ENCODE measurements at regions not wholly inside any gene's neighbourhood (a gene's known extent, or its start where the extent isn't known, plus 50 kb on each side); places are given as distances from the start of the nearest gene placed in this dataset.
"Not testable (repeated sequence)": the region's sequence is repeated elsewhere in the genome, so short reads cannot be mapped to it uniquely, and the experiment has no call there.

DNA sequence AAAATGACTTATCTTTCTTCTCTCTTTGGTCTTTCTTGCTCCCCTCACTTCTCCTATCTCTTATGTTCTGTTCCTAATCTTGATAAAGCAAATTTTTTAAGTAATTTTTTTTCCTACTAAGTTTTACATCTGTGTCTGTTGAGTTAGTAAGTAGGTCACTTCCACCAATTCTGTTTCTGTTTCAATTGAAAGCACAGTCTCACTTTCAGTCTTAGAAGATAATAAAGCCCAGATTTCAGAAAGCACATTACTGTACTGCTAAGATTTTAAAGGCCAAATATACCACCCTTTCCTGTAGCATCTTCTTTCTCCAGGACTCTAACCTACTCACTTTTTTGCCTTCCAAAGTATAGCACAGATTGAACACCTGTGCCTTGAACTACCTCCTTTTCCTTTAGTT, 866.1 kb upstream of the ADGRB3 start:
- no peak for DNase-seq

DNA sequence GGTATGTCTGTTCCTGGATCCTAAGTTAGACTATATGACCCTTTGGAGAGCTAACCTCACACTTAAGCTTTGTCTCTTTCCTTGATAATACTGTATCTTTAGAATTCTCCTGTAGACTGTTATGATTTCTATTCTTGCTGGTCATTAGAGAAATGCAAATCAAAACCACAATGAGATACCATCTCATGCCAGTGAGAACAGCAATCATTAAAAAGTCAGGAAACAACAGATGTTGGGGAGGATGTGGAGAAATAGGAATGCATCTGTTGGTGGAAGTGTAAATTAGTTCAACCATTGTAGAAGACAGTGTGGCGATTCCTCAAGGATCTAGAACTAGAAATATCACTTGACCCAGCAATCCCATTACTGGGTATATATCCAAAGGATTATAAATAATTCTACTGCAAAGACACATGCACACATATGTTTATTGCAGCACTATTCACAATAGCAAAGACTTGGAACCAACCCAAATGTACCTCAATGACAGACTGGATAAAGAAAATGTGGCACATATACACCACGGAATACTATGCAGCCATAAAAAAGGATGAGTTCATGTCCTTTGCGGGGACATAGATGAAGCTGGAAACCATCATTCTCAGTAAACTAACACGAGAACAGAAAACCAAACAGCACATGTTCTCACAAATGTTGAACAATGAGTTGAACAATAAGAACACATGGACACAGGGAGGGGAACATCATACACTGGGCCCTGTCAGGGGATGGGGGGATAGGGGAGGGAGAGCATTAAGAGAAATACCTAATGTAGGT, 867.8 kb upstream of the ADGRB3 start:
- not testable (repeated sequence) for DNase-seq

DNA sequence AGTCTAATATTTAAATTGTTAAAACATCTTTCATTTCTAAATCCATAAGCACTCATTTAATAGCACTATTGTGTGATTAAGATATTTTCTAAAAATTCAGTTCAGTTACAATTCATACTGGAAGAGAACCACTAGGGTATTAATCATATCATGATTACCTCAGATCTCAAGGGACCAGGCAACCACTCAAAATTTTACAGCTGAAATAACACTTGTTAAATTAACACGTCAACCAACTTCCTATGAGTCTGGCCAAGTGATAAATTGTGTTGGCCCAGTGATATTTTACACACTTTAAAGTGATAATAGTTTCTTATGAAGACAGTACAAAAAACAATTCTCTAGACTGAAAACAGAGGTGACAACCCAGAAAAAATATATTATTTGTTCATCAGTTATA, 869.0 kb upstream of the ADGRB3 start:
- DNase-seq, result no peak

DNA sequence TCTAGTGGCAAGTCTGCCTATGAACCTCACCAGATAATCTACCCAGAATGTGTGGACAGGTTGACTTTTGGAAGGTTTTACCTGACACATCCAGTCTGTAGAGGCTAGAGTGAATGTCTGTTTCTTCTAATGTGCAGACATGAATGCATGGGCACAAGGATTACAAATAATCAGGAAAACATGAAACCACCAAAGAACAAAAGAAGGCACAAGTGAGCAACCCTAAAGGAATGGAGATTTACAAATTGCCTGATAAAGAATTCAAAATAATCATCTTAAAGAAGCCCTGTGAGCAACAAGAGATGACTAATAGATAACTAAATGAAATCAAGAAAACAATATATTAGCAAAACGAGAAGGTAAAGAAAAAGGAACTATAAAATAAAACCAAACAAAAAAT, 876.1 kb upstream of the ADGRB3 start:
- DNase-seq, result no peak

DNA sequence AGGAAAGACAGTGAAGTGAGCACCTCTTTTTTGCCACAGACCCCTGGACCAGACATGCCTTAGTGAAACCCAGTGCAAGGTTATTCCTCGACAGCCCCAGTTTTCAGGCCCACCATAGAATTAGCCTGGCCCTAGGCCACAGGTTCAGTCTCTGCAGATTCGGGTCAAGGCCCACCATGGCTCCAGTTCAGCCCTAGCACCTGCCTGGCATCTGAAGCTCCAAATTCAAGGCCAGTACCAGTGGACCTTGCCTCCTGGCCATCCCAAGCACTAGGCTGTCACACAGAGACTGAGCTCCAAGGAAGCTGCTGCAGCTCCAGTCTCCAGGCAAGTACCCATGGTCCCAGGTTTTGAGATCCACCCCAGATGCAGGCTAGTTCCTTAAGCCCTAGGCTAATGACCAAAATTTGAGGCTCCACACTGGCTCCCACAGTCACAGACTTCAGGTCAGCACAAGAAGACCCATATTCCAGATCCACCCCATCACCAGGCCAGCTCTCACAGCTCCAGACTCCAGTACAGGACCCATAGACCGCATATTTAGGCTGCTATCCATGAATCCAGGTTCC, 877.5 kb upstream of the ADGRB3 start:
- DNase-seq, result no peak

DNA sequence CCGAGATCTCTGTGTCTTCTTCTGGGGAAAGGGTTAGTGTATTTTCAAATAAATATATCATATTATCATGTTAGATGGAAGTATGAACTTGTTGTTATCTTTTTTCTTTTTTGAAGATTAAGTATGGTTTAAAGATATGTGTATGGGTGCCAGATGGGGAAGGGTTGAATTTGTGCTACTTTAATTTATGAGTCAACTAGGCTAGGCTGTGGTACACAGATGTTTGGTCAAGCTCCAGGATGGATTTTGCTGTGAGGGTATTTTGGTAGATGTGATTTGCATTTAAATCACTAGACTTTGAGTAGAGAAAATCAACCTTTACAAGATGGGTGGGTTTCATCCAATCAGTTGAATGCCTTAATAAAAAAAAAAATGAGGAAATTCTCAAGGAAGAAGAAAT, 886.6 kb upstream of the ADGRB3 start:
- DNase-seq, result no peak

DNA sequence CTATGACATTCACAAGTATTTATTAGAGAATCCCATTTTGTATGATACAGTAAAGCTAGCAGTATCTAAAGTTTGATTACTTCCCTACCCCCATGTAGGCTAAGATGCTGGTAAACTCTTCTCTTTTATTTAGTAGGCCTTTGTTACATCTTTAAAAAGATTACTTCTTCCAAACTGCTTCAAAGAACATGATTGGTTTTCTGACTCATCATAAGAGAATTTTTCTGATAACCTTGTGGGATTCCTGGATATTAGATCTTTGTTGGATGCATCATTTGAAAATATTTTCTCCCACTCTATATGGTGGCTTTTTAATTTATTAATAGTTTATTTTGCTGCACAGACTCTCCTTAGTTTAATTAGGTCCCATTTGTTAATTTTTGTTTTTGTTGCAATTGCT, 898.3 kb upstream of the ADGRB3 start:
- no peak for DNase-seq

DNA sequence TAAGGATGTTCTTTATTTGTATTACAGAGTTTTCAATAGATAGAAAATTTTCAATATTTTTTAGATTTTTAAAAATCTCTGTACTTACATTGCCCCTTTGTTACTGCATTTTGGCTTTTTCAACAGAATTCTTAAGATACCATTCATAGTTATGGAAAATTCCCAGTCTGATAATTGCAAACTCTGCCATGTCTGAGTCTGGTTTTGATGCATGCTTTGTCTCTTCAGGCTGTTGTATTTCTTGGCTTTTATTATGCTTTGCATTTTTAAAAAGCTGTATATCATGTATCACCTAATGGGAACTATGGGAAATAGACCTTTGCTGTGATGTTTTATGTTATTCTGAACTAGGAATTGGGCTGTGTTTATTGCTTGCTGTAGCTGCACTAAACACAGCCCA, 898.9 kb upstream of the ADGRB3 start:
- DNase-seq, result no peak

DNA sequence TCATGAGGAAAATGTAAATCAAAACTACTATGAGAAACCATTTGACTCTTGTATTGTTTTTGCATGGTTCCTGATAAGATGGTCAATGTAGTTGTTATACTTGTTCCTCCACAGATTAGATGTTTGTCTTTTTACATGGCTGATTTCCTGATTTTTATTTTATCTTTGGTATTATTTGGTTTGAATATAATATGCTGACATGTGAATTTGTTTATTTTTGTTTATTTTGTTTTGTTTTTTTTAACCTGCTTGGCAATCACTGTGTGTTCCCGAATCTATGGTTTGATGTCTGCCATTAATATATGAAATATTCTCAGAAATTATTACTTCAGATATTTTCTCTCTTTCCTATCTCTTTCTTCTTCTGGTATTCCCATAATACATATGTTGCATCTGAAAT, 899.5 kb upstream of the ADGRB3 start:
- no peak for DNase-seq

DNA sequence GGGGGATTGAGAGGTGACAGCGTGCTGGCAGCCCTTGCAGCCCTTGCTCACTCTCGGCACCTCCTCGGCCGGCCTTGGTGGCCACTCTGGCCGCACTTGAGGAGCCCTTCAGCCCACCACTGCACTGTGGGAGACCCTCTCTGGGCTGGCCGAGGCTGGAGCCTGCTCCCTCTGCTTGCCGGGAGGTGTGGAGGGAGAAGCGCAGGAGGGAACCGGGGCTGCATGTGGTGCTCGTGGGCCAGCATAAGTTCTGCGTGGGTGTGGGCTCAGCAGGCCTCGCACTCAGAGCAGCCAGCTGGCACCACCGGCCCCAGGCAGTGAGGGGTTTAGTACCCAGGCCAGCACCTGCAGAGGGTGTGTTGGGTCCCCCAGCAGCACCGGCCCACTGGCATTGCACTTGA, 912.2 kb upstream of the ADGRB3 start:
- no peak for DNase-seq

DNA sequence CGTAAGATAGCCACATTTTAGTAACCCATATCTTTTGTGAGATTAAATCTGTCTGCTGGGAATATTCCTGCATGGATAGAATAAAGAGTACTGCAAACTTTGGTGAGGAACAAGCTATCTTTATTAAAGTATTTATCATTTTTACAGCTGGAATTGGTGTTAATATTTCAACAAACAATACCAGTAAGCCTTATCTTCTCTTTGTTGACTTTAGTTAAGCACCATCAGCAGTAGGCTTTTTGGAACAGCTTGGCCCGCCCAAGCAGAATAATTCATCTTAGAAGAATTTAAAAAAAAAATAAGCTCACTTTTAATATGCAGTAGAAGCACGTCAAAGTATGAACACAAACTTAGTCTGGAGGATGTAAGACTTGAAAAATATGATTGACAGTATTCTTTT, 917.8 kb upstream of the ADGRB3 start:
- no peak for DNase-seq

DNA sequence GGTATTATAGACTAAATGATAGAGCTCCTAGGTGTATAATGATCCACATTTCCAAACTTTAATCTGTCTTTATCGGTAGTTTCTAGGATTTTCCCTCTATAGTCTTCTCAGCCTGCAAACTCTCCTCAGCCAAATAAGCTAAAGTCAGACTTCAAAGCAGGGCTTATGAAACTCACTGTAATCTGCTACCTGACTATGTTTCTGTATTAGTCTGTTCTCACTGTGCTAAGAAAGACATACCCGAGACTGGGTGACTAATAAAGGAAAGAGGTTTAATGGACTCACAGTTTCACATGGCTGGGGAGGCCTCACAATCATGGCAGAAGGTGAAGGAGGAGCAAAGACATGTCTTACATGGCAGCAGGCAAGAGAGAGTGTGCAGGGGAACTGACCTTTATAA, 928.7 kb upstream of the ADGRB3 start:
- no peak for DNase-seq

DNA sequence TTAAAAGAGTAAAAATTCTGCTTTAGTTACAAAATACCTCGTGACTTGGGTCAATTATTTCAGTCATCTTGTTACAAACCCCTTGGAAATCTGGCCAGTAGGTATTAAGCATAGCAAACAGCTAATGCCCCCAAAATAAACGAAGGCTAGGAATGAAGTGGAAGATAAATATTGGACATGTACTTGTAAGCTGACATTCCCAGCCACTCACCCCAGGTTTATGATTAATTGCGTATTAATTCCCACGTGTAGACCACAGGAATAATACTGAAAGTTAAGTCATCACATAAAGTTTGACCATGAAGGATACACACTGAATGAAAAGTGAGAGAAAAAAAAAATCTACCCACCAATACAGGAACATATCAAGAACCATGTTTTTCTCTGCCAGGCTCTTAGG, 936.5 kb upstream of the ADGRB3 start:
- DNase-seq, result no peak

DNA sequence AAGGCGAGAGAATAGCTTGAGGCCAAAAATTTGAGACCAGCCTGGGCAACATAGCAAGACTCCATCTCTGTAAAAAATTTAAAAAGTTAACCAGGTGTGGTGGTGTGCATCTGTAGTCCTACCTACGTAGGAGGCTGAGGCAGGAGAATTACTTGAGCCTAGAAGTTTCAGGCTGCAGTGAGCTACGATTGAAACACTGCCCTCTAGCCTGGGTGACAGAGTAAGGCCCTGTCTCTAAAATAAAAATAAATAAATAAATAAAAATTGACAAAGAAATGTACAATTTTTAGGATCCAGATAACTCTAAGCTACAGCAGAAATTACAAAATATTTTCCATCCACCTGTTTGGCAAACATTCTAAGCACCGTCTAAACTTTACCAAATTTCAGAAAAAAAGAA, 941.0 kb upstream of the ADGRB3 start:
- DNase-seq, result no peak

DNA sequence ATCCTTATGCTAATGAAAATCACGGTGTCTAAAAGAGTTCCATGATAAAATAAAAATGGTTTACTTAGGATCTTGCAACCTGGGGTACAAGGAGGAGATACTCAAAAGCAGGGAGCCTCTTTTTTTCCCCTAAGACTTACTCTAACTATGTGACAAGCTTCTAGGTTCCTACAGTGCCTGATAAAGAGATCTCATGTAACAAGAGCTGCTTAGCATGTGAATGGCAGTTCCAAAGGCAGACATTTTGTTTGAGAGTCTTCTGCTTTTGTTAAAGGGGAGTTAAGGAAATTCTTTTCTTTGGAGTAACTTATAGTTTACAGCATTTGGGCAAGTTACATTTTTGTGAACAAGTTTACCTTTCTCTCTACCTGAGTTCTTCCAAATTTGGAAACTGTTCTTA, 945.8 kb upstream of the ADGRB3 start:
- DNase-seq, result no peak

DNA sequence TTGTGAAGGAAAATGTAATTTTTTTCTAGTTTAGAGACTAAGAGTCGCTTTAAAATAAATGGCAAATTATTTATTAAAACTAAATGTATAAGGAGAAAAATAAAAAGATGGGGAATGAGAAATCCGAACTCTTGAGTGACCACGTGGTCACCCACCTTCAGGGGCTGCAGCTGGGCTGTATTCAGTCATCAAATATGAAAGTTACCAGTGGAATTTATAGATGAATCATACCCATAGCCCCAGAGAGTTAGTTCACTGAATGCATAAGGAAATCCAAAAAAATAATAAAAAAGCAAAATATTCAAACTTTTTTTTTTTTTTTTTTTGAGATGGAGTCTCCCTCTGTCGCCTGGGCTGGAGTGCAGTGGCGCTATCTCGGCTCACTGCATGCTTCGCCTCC, 947.7 kb upstream of the ADGRB3 start:
- DNase-seq, result no peak

DNA sequence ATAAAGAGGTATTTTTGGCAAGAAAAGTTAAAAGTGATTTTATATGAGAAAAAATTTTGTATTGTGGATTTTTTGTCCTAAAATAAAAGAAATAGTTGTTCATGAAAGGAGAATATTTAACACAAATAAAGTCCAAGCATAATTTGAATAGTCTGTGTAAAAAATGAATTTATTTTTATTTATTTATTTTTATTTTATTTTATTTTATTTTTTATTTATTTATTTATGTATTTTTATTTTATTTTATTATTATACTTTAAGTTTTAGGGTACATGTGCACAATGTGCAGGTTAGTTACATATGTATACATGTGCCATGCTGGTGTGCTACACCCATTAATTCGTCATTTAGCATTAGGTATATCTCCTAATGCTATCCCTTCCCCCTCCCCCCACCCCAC, 948.9 kb upstream of the ADGRB3 start:
- DNase-seq, result not testable (repeated sequence)

DNA sequence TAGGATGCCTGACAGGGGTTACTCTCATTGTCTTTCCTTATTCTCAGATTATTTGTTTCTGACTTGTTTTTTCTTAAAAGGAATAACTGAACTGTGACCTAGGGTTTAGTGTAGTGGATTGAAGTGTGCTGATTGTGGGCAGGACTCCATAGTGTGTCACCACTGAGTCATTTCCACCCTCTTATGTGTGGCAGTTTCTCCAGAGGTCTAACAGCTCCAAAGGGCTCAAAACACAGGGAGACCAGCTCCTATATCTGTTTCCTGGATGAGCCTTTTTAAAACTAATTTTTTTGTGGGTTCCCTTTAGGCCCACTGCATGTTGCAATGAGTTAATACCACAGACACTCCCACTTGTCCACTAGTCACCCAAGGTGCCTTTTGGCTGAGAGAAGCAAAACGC, 951.1 kb upstream of the ADGRB3 start:
- DNase-seq, result no peak

DNA sequence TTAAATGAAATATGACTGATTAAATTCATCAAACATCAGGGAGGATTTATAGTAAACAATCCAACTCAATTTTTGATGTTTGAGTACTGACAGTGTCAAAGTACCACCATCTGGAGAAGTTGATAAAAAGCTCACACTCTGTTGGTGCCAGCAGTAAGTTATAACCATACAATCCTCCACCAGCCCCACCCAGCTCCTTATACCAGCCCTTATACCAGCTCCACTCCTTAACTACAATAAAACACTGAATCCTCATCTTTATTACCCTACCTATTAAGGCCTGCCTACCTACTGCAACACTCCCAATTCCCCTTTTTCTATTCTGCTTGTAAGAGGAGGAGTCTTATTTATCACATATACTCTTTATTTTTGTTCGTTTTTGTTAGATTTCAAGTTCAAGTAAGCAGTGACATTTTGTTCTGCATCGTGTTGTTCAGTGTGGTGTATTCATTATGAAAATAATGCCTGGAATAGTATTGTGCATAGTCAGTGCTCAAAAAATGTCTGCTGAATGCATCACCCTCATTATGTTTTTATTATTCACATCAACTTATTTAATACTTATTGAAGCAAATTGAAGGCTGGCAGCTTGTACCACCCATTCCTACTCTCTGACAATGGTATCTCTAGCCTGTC, 954.7 kb upstream of the ADGRB3 start:
- no peak for DNase-seq

DNA sequence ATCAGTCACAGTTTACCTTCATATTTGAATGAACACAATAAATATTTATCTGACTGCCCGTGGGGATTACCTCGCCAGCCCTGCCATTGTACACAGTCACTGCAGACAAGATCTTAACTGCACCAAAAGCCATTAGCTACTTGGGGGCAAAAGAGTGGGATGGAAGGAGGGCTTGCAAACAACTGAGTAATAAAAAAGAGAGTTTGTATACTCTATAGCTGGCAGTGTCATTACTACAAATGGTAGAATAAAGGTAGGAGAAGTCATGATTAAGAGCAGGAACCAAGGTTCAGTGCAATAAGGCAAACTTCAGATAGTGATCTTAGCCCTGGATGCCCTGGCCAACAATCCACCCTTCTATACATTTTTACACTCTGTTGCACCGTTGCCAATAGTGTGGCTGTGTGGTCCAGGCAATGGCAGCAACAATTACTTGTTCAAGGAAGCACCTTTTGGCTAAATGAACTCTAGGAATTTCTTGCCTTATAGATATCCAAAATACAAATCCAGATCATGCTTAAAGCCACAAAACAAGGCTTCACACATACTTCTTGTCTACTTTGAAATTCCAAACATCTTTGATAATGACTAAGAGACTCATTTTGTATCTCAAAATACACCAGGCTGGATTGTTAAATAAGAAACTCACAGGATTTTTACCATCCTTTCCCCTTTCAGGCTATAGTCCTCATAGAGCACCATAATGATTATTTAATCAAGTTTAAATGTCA, 955.4 kb upstream of the ADGRB3 start:
- DNase-seq, result no peak

DNA sequence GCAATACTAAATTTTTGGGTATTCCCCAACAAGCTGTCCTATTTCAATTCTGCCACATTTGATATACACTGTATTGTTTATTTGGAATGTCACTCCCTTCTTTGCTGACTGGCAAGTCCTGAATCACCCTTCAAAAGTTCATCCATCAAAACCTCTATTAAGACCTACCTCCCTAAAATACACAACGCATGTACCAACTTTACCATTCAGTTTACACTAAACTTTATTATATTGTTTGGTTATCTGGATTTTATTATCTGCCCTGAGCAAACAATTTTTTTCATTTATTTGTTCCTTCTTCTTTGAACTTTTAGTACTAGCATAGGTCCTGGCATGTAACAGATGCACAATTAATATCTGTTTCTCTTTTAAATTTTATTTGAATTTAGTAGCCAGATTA, 958.2 kb upstream of the ADGRB3 start:
- no peak for DNase-seq

DNA sequence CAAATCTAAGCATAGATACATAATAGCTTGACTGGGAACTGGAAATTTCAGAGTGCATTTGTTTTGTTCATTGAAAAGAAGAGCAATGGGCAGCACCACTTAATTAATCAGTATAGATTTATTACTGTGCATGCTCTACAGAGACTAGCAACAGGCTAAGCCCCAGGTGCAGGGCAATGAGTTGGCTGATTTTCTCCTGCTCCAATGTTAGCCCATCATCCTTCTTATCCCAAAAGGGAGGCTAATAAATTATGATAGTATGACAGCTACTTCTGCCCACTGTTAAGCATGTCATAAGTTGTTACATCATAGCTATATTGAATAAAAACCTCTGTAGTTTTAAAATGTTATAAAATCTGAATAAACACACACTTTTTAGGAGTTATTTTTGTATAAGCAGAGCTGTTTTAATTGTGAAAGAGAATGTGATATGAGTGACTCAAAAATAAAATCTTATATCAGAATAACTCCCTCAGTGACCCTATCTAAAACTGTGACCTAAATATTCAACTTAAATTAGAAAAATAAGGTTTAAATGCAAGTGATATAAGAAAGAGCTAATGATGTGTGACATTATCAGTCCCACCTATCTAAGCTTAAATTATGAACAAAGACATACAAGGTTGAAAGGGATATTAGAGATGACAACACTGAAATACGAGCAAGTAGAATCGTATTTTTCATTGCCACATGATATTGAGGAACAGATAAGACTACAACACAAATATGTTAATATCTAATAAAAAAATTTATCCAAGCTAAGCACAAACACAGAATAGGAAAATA, 967.3 kb upstream of the ADGRB3 start:
- no peak for DNase-seq
